ENCODE measurements at regions not wholly inside any gene's neighbourhood (a gene's known extent, or its start where the extent isn't known, plus 50 kb on each side); places are given as distances from the start of the nearest gene placed in this dataset.

DNA sequence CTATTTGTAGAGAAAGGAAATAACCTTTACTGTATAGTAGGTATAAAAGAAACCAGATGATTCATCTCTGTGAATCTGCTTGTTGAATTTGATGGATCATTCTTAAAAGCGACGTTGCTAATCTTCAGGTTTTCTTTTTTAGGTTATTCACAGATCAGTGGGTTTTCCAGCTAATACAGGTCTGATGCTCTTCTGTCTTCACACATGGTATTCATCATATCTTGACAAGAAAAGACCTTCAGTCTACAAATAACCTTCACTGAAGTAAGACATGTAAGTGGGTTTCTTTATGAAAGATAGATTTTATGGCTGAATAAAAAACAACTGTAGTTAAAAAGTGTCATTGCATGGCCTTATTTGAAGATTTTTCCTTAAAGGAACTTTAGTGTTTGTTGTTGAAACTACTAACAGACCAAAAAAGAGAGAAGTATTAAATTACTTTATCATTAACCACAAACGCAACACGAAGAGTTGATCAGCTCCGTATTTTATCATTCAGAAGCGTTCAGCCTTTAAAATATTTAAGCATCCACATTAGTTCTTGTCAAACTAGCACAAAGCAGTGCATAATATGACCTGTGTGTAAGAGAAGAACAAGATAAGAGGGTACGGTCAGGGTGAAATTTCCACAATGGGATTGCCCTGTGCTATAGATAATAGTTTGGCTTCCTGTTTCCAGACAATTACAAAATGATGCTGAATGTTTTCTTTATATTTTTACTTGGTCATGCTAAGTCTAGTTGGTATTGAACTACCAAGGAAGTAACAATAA, 299.5 kb downstream of the MZT1 start:
- no peaks in the 10 kb centered on the region for H3K4me1 ChIP-seq (ENCODE audit: insufficient read depth, low read length)
- TF ChIP-seq EZH2 (IDR thresholded peaks at IDR 0.05; ENCODE audit: low read length, unreplicated experiment) (no peak), EZH2phosphoT487 (IDR thresholded peaks at IDR 0.05; ENCODE audit: borderline replicate concordance, low read length) (no peak)
- TF ChIP-seq, protein P1, sequence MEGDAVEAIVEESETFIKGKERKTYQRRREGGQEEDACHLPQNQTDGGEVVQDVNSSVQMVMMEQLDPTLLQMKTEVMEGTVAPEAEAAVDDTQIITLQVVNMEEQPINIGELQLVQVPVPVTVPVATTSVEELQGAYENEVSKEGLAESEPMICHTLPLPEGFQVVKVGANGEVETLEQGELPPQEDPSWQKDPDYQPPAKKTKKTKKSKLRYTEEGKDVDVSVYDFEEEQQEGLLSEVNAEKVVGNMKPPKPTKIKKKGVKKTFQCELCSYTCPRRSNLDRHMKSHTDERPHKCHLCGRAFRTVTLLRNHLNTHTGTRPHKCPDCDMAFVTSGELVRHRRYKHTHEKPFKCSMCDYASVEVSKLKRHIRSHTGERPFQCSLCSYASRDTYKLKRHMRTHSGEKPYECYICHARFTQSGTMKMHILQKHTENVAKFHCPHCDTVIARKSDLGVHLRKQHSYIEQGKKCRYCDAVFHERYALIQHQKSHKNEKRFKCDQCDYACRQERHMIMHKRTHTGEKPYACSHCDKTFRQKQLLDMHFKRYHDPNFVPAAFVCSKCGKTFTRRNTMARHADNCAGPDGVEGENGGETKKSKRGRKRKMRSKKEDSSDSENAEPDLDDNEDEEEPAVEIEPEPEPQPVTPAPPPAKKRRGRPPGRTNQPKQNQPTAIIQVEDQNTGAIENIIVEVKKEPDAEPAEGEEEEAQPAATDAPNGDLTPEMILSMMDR (conservative IDR thresholded peaks at IDR 0.05; ENCODE audit: low read depth, low read length), result no peak
- no peak overlapping the region for H3K27ac ChIP-seq (ENCODE audit: low read length)
- no peaks in the 10 kb centered on the region for H3K36me3 ChIP-seq (ENCODE audit: low read depth, low read length)
- no peak overlapping the region for H3K4me3 ChIP-seq (ENCODE audit: low read length)
- H3K9me2 ChIP-seq (replicated peaks; ENCODE audit: low read length), result no peaks in the 10 kb centered on the region
- no peaks in the 10 kb centered on the region for H3K27me3 ChIP-seq (ENCODE audit: low read length)
- H4K20me1 ChIP-seq (ENCODE audit: low read length), result no peaks in the 10 kb centered on the region
- H3K9me3 ChIP-seq (ENCODE audit: low read length), result no peaks in the 10 kb centered on the region
- DNase-seq (no peak), ATAC-seq (no peak)
- intact Hi-C loops (cut with micrococcal nuclease), result no loop called here
- ChIA-PET CTCF (no interaction called here), POLR2A (ENCODE audit: unreplicated experiment) (no interaction called here)
- no peak overlapping the region for H3K9ac ChIP-seq (ENCODE audit: low read length)
- H3K79me2 ChIP-seq (ENCODE audit: low read length), result no peaks in the 10 kb centered on the region
- no peak overlapping the region for H2AFZ ChIP-seq (ENCODE audit: low read length)
- H3K4me2 ChIP-seq (ENCODE audit: low read length), result no peak overlapping the region
- no TSS peak for BruUV-seq (replicated peaks)
- H3F3A ChIP-seq (ENCODE audit: low read length, unreplicated experiment), result no peaks in the 10 kb centered on the region

DNA sequence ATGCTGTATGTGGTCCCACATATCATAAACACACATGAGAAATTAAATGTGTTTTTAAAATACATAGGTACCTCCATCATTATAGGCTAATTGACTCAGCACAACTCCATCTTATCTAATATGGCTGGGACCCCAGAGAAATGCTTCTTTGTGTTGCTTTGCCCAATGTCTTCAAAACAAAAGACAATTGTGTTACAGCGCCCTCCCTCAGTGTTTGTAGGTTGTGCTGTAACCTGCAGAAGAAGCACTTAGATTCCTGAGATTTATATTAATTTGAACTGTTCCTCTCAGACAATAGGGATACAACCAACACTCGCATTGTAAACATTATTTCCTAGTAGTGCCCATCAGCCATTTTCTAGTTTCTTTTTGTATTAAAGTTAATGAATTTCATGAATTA, 303.4 kb downstream of the MZT1 start:
- BruUV-seq (replicated peaks), result no TSS peak
- POLR2A ChIA-PET (ENCODE audit: unreplicated experiment), result no interaction called here

DNA sequence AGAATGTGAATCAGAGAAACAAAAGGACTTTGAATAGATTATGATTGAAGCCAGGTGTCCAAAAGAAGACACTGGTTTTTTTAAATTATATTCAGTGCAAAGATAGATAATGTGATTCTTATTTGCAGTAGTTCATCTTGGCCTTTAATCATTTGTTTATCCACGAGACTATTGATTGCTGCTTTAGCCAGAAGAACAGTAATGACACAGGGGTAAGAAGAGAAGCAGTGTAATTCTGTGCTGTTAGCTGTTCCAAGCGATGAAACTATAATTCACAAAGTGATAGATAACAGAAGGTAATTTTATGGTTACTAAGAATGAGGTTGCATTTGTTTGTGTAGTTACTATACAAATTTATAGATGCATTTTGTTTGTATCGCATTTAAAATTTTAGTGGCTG, 311.6 kb downstream of the MZT1 start:
- H3K27me3 ChIP-seq (ENCODE audit: low read length), result no peaks in the 10 kb centered on the region
- no peak overlapping the region for H3K9ac ChIP-seq (ENCODE audit: low read length)
- BruUV-seq (replicated peaks), result no TSS peak
- DNase-seq, result no peak
- ChIA-PET POLR2A (ENCODE audit: unreplicated experiment) (no interaction called here), CTCF (no interaction called here)
- no peak overlapping the region for H3K4me2 ChIP-seq (ENCODE audit: low read length)
- H3K9me3 ChIP-seq (ENCODE audit: low read length), result no peaks in the 10 kb centered on the region
- H3F3A ChIP-seq (ENCODE audit: low read length, unreplicated experiment), result no peaks in the 10 kb centered on the region
- no peak overlapping the region for H3K4me3 ChIP-seq (ENCODE audit: low read length)
- H3K27ac ChIP-seq (ENCODE audit: low read length), result no peak overlapping the region
- no peak overlapping the region for H2AFZ ChIP-seq (ENCODE audit: low read length)
- H3K4me1 ChIP-seq (ENCODE audit: insufficient read depth, low read length), result no peaks in the 10 kb centered on the region
- intact Hi-C loops (cut with micrococcal nuclease), result no loop called here
- no peak for ATAC-seq
- H3K36me3 ChIP-seq (ENCODE audit: low read depth, low read length), result no peaks in the 10 kb centered on the region
- H4K20me1 ChIP-seq (ENCODE audit: low read length), result no peaks in the 10 kb centered on the region
- no peaks in the 10 kb centered on the region for H3K9me2 ChIP-seq (replicated peaks; ENCODE audit: low read length)
- TF ChIP-seq EZH2 (IDR thresholded peaks at IDR 0.05; ENCODE audit: low read length, unreplicated experiment) (no peak), EZH2phosphoT487 (IDR thresholded peaks at IDR 0.05; ENCODE audit: borderline replicate concordance, low read length) (no peak)
- TF ChIP-seq, protein P1 (conservative IDR thresholded peaks at IDR 0.05; ENCODE audit: low read depth, low read length), result no peak
- no peaks in the 10 kb centered on the region for H3K79me2 ChIP-seq (ENCODE audit: low read length)

More for the DNA sequence above, 303.4 kb downstream of the MZT1 start:
- H3K4me3 ChIP-seq (ENCODE audit: low read length), result no peak overlapping the region
- H3K79me2 ChIP-seq (ENCODE audit: low read length), result no peaks in the 10 kb centered on the region
- H3K9me3 ChIP-seq (ENCODE audit: low read length), result no peaks in the 10 kb centered on the region
- no peak overlapping the region for H3K27ac ChIP-seq (ENCODE audit: low read length)
- no peaks in the 10 kb centered on the region; the same call in 1 of the 2 replicates for H3K27me3 ChIP-seq (ENCODE audit: low read length)
- H3K9me2 ChIP-seq (replicated peaks; ENCODE audit: low read length), result no peaks in the 10 kb centered on the region
- H3K4me1 ChIP-seq (ENCODE audit: insufficient read depth, low read length), result no peaks in the 10 kb centered on the region
- CTCF ChIA-PET, result no interaction called here
- no peak overlapping the region for H3K9ac ChIP-seq (ENCODE audit: low read length)
- TF ChIP-seq EZH2 (IDR thresholded peaks at IDR 0.05; ENCODE audit: low read length, unreplicated experiment) (no peak), EZH2phosphoT487 (IDR thresholded peaks at IDR 0.05; ENCODE audit: borderline replicate concordance, low read length) (no peak)
- TF ChIP-seq, protein P1 (conservative IDR thresholded peaks at IDR 0.05; ENCODE audit: low read depth, low read length), result no peak
- no peaks in the 10 kb centered on the region for H3F3A ChIP-seq (ENCODE audit: low read length, unreplicated experiment)
- H2AFZ ChIP-seq (ENCODE audit: low read length), result no peak overlapping the region
- no peaks in the 10 kb centered on the region for H3K36me3 ChIP-seq (ENCODE audit: low read depth, low read length)
- intact Hi-C loops (cut with micrococcal nuclease), result no loop called here
- no peak overlapping the region for H3K4me2 ChIP-seq (ENCODE audit: low read length)
- DNase-seq (no peak), ATAC-seq (no peak)
- no peaks in the 10 kb centered on the region for H4K20me1 ChIP-seq (ENCODE audit: low read length)
